ENCODE measurements at regions not wholly inside any gene's neighbourhood (a gene's known extent, or its start where the extent isn't known, plus 50 kb on each side); places are given as distances from the start of the nearest gene placed in this dataset.
A peak's percentile ranks its signal among the peaks of the same experiment; 100 is the strongest.

GRCh38 chr7:133140994-133141595, 59.2 kb upstream of the CHCHD3 start:
- TF ChIP-seq CTCF (IDR thresholded peaks at IDR 0.05): no peak

DNA sequence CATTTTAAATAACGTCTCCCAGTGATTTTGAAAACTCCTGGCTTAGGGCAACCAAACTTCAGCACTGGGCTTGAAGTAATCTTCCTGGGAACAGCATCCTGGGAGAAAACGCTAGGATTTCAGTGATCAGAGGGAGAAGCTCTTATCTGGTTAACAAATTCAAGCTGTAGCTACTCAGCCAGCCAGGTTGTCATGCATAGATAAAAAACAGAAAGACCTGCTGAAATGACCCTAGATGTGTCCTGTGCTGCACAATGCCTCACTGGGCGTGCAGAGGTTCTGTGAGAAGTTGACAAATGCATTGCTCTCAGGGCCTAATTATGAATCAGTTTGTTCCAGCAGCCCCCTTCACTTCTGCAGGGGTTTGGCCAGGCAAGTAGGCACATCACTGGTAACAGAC, 68.9 kb upstream of the CHCHD3 start:
- Histone ChIP-seq H3K4me2 (ENCODE audit: low read length) (no peak overlapping the region), H2AFZ (no peak overlapping the region), H3K27ac (no peak overlapping the region), H3K9ac (no peak overlapping the region), H3K79me2 (no peaks in the 10 kb centered on the region), H3K4me1 (no peaks in the 10 kb centered on the region), H3K4me3 (ENCODE audit: low read depth, low read length) (no peak overlapping the region), H3K36me3 (ENCODE audit: control insufficient read depth, insufficient read depth, low read length) (no peaks in the 10 kb centered on the region), H3K9me3 (ENCODE audit: control insufficient read depth, low read length) (no peaks in the 10 kb centered on the region), H3K27me3 (ENCODE audit: control insufficient read depth, insufficient read depth, low read length) (no peaks in the 10 kb centered on the region)
- TF ChIP-seq CTCF (IDR thresholded peaks at IDR 0.05): no peak

More at GRCh38 chr7:133140994-133141595, 59.2 kb upstream of the CHCHD3 start:
- Histone ChIP-seq H3K27ac (no peak overlapping the region), H3K9me3 (ENCODE audit: control insufficient read depth, low read length) (no peaks in the 10 kb centered on the region), H3K79me2 (no peaks in the 10 kb centered on the region), H2AFZ (peak overlapping the region; percentile 8), H3K36me3 (ENCODE audit: control insufficient read depth, insufficient read depth, low read length) (no peaks in the 10 kb centered on the region), H3K4me1 (peaks cover 10% of the 10 kb centered on the region), H3K4me2 (ENCODE audit: low read length) (no peak overlapping the region), H3K9ac (no peak overlapping the region), H3K4me3 (ENCODE audit: low read depth, low read length) (no peak overlapping the region), H3K27me3 (ENCODE audit: control insufficient read depth, insufficient read depth, low read length) (no peaks in the 10 kb centered on the region)

DNA sequence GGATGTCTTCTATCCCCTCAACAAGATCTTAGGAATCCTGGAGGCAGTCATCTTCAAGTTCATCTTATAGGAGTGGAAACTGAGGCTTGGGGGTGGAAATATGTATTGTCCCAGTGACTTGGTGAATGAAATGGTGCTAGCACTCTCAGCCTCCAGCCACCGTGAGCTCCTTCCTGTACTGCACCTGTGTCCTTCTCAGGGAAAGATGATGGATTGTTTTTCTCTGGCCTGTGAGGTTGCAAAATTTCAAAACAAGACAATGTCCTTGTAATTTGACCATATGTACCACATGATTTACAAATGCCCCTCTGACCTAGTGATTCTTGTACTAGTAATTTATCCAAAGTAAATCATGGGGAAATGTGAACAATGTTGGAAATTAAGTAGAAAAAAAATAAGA, 71.0 kb upstream of the CHCHD3 start:
- no peaks in the 10 kb centered on the region for H3K36me3 ChIP-seq (ENCODE audit: control insufficient read depth, insufficient read depth, low read length)
- H3K4me3 ChIP-seq (ENCODE audit: low read depth, low read length): no peak overlapping the region
- no peak overlapping the region for H3K9ac ChIP-seq
- no peaks in the 10 kb centered on the region for H3K79me2 ChIP-seq
- H3K4me2 ChIP-seq (ENCODE audit: low read length): no peak overlapping the region
- TF ChIP-seq CTCF (IDR thresholded peaks at IDR 0.05): no peak
- H3K4me1 ChIP-seq: no peaks in the 10 kb centered on the region
- no peaks in the 10 kb centered on the region for H3K27me3 ChIP-seq (ENCODE audit: control insufficient read depth, insufficient read depth, low read length)
- no peak overlapping the region for H3K27ac ChIP-seq
- no peaks in the 10 kb centered on the region for H3K9me3 ChIP-seq (ENCODE audit: control insufficient read depth, low read length)
- no peak overlapping the region for H2AFZ ChIP-seq

- no peaks in the 10 kb centered on the region for H3K27me3 ChIP-seq (ENCODE audit: control insufficient read depth, insufficient read depth, low read length)
- no peaks in the 10 kb centered on the region for H3K4me1 ChIP-seq
- no peak overlapping the region for H3K4me3 ChIP-seq (ENCODE audit: low read depth, low read length)
- no peak overlapping the region for H3K27ac ChIP-seq
- no peaks in the 10 kb centered on the region for H3K79me2 ChIP-seq
- H3K9me3 ChIP-seq (ENCODE audit: control insufficient read depth, low read length): no peaks in the 10 kb centered on the region
- no peaks in the 10 kb centered on the region for H3K36me3 ChIP-seq (ENCODE audit: control insufficient read depth, insufficient read depth, low read length)
- no peak overlapping the region for H2AFZ ChIP-seq
- no peak overlapping the region for H3K4me2 ChIP-seq (ENCODE audit: low read length)
- H3K9ac ChIP-seq: no peak overlapping the region
- TF ChIP-seq CTCF (IDR thresholded peaks at IDR 0.05): no peak
Observed at GRCh38 chr7:133155146-133155545, 73.3 kb upstream of the CHCHD3 start.

DNA sequence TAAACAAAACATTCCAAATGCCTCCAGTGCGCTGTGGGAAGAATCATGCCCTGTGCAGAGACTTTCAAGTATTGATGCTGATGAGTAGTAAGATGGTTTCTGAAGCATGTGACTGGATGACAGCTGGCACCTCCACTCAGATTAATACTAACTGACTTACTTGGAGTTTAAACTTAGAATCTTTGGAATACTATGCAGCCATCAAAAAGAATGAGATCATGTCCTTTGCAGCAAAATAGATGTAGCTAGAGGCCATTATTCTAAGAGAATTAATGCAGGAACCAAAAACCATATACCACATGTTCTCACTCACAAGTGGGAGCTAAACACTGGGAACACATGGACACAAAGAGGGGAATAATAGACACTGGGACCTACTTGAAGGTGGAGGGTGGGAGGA, 73.8 kb upstream of the CHCHD3 start:
- H3K36me3 ChIP-seq (ENCODE audit: control insufficient read depth, insufficient read depth, low read length): no peaks in the 10 kb centered on the region
- no peaks in the 10 kb centered on the region for H3K4me1 ChIP-seq
- no peaks in the 10 kb centered on the region for H3K27me3 ChIP-seq (ENCODE audit: control insufficient read depth, insufficient read depth, low read length)
- H3K9ac ChIP-seq: no peak overlapping the region
- H3K79me2 ChIP-seq: no peaks in the 10 kb centered on the region
- no peak overlapping the region for H3K4me3 ChIP-seq (ENCODE audit: low read depth, low read length)
- no peaks in the 10 kb centered on the region for H3K9me3 ChIP-seq (ENCODE audit: control insufficient read depth, low read length)
- H3K27ac ChIP-seq: no peak overlapping the region
- no peak overlapping the region for H2AFZ ChIP-seq
- no peak overlapping the region for H3K4me2 ChIP-seq (ENCODE audit: low read length)
- no peak for TF ChIP-seq CTCF (IDR thresholded peaks at IDR 0.05)

Measured in parathyroid adenoma (tissue), 2 donors.